Type B pancreatic cell (in vitro differentiated cells): ENCODE measurements at regions not wholly inside any gene's neighbourhood (a gene's known extent, or its start where the extent isn't known, plus 50 kb on each side); places are given as distances from the start of the nearest gene placed in this dataset.

ENCODE experiments used
- DNase-seq: peaks from one replicate; pipeline ENCODE4 v3.0.0; 2021; ENCODE audit warnings: mixed read lengths; ENCODE audit not compliant: unreplicated experiment; ENCODE audit errors: extremely low spot score
- H3K27ac Mint-ChIP-seq: 2 replicates; pipeline ENCODE4 v1.8.0; 2021; ENCODE audit warnings: mild to moderate bottlenecking, mixed read lengths
- H3K27me3 Mint-ChIP-seq: 2 replicates; pipeline ENCODE4 v1.8.0; 2021; ENCODE audit warnings: mixed read lengths
- H3K36me3 Mint-ChIP-seq: 2 replicates; pipeline ENCODE4 v1.8.0; 2021; ENCODE audit warnings: mixed read lengths
- H3K4me1 Mint-ChIP-seq: one replicate; pipeline ENCODE4 v1.8.0; 2021; ENCODE audit warnings: mixed read lengths; ENCODE audit not compliant: unreplicated experiment
- H3K4me3 Mint-ChIP-seq: 2 replicates; pipeline ENCODE4 v1.8.0; 2021; ENCODE audit warnings: mild to moderate bottlenecking, mixed read lengths
- H3K9me3 Mint-ChIP-seq: 2 replicates; pipeline ENCODE4 v1.8.0; 2021; ENCODE audit warnings: mixed read lengths
- CTCF ChIP-seq: fragments of 200-600 bp; sonication (generic); conservative IDR thresholded peaks from 2 replicates; pipeline ENCODE4 v1.5.0; 2021; ENCODE audit warnings: antibody characterized with exemption, mild to moderate bottlenecking

- no peaks in the 10 kb centered on the region for H3K36me3 Mint-ChIP-seq
- peaks cover 6% of the 10 kb centered on the region for H3K9me3 Mint-ChIP-seq
- no peak overlapping the region for H3K27ac Mint-ChIP-seq
- no peaks in the 10 kb centered on the region for H3K27me3 Mint-ChIP-seq
- no peak overlapping the region for H3K4me3 Mint-ChIP-seq
- no peak for DNase-seq
- H3K4me1 Mint-ChIP-seq: no peaks in the 10 kb centered on the region
- no peak for TF ChIP-seq CTCF
Measured at GRCh38 chr13:82822935-82823334, 1059.3 kb downstream of the SLITRK1 start.

GRCh38 chr13:82817133-82817532 is 1065.1 kb downstream of the SLITRK1 start:
- Mint-ChIP-seq H3K9me3 (peaks cover 6% of the 10 kb centered on the region), H3K4me1 (no peaks in the 10 kb centered on the region), H3K36me3 (no peaks in the 10 kb centered on the region), H3K27ac (peak overlapping the region; percentile 26), H3K27me3 (no peaks in the 10 kb centered on the region), H3K4me3 (no peak overlapping the region)
- no peak for DNase-seq
- TF ChIP-seq CTCF: no peak

DNA sequence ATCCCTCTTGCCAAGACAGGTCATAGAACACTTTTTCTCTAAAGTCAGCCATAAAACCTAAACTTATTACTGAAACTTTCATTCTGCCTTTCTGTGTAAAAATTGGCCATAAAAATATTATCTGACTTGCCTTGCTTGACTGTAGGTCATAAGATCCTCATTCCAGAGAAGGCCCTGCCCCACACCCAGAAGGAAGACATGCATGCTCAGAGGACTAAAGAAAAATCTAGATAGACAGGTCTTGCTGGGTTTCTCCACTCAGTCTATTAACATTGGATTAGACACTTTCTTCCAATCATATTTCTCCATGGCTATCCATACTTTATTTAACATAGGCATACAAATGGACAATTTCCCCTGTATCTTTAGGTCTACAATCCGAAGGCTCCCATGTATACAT is 1066.5 kb downstream of the SLITRK1 start:
- Mint-ChIP-seq H3K36me3 (no peaks in the 10 kb centered on the region), H3K27ac (peak overlapping the region; percentile 98), H3K9me3 (peaks cover 12% of the 10 kb centered on the region), H3K4me1 (no peaks in the 10 kb centered on the region), H3K27me3 (no peaks in the 10 kb centered on the region), H3K4me3 (peak overlapping the region; percentile 32)
- DNase-seq: no peak
- no peak for TF ChIP-seq CTCF

DNA sequence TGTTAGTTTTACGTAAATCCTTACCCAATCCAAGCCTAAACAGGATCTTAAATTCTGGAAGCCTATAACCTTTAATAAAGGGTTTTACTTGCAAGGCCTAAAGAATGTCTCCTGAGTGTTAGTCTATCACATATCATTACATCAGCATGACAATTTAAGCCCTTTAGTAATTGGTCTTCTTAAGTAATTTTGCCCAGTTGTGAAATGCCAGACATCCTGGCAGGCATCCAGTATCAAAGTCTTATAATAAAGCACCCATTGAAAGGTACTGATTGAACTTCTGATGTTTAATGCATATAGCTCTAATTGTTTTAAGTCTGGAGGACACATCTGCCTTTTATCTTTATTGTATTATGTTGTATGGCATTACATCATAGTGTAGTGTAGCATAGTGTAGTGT is 1078.9 kb downstream of the SLITRK1 start:
- Mint-ChIP-seq H3K36me3 (no peaks in the 10 kb centered on the region), H3K27ac (no peak overlapping the region), H3K4me3 (no peak overlapping the region), H3K27me3 (no peaks in the 10 kb centered on the region), H3K4me1 (no peaks in the 10 kb centered on the region), H3K9me3 (peaks cover 5% of the 10 kb centered on the region)
- TF ChIP-seq CTCF: no peak
- no peak for DNase-seq

GRCh38 chr13:82802528-82802927 is 1079.7 kb downstream of the SLITRK1 start:
- H3K9me3 Mint-ChIP-seq: peaks cover 5% of the 10 kb centered on the region
- no peaks in the 10 kb centered on the region for H3K4me1 Mint-ChIP-seq
- no peak overlapping the region for H3K27ac Mint-ChIP-seq
- no peaks in the 10 kb centered on the region for H3K27me3 Mint-ChIP-seq
- H3K36me3 Mint-ChIP-seq: no peaks in the 10 kb centered on the region
- H3K4me3 Mint-ChIP-seq: no peak overlapping the region
- DNase-seq: no peak
- no peak for TF ChIP-seq CTCF

DNA sequence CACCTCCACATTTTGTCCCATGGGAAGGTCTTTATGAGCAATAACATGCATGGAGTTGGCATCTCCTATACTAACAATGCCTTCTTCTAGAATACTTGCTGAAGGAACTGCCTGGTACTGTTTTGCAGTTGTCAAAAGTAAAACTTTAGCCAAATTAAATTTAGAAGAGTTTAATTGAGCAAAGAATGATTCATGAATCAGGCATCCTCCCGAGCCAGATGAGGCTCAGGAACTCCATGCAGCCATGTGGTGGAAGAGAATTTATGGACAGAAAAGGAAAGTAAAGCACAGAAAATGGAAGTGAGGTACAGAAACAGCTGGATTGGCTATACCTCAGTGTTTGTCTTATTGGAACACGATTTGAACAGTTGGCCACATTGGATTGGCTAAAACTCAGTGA is 1081.9 kb downstream of the SLITRK1 start:
- peaks cover 5% of the 10 kb centered on the region for H3K9me3 Mint-ChIP-seq
- DNase-seq: no peak
- no peaks in the 10 kb centered on the region for H3K4me1 Mint-ChIP-seq
- no peak overlapping the region for H3K27ac Mint-ChIP-seq
- no peaks in the 10 kb centered on the region for H3K36me3 Mint-ChIP-seq
- TF ChIP-seq CTCF: no peak
- H3K4me3 Mint-ChIP-seq: no peak overlapping the region
- no peaks in the 10 kb centered on the region for H3K27me3 Mint-ChIP-seq
